Kidney epithelial cell (primary cell): ENCODE measurements at regions not wholly inside any gene's neighbourhood (a gene's known extent, or its start where the extent isn't known, plus 50 kb on each side); places are given as distances from the start of the nearest gene placed in this dataset.

Experiments used
- DNase-seq: peaks from one replicate; pipeline ENCODE4 v3.0.0-alpha.2; 2010; ENCODE audit warnings: low read depth
- H3K27me3 ChIP-seq: 2 replicates; pipeline ENCODE4 v1.6.0; 2011; ENCODE audit warnings: low read length; ENCODE audit not compliant: control insufficient read depth, insufficient read depth
- H3K36me3 ChIP-seq: 2 replicates; pipeline ENCODE4 v1.5.1; 2011; ENCODE audit warnings: low read length; ENCODE audit not compliant: control insufficient read depth, insufficient read depth
- H3K4me3 ChIP-seq: 2 replicates; pipeline ENCODE4 v1.5.1; 2011; ENCODE audit warnings: low read depth, mild to moderate bottlenecking, control low read depth, low read length
- TF ChIP-seq, protein P1 (sequence below): IDR thresholded peaks from 2 replicates; pipeline ENCODE4 v1.5.1; 2011; ENCODE audit warnings: mild to moderate bottlenecking, moderate library complexity, low read length, control low read depth, inconsistent platforms; ENCODE audit not compliant: insufficient read depth, poor library complexity, severe bottlenecking

DNA sequence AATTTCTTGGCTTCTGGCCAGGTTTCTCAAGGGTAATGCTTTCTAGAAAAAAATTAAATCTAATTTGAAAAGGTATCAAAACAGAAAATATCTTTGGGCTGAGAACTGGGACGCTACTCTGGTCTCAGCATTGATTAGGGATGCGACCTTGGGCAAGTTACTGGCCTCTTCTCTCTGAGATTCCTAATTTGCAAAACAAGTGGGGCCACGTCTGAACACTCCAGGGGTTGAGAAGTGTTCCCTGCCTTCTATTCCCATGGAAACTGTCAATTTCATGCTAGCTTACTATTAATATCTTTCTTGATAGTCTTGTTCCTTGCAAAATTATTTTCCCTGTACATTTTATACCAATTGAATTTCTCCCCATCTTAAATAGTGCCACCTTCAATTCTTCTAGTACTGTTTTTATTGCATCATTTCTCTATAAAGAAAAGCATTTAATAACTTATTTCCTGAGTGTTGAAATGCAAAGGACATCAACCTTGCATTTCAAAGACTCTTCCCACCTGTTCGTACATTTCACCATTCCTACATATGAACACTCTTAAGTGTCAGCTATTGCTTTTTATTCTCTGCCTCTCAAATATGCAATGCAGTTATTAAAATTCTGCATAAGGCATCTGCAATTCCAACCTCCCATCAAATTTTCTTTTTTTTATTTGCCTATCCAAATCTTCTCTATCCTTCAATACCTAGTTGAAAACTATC lies 118.3 kb upstream of the DSEL start:
- TF ChIP-seq, protein P1, sequence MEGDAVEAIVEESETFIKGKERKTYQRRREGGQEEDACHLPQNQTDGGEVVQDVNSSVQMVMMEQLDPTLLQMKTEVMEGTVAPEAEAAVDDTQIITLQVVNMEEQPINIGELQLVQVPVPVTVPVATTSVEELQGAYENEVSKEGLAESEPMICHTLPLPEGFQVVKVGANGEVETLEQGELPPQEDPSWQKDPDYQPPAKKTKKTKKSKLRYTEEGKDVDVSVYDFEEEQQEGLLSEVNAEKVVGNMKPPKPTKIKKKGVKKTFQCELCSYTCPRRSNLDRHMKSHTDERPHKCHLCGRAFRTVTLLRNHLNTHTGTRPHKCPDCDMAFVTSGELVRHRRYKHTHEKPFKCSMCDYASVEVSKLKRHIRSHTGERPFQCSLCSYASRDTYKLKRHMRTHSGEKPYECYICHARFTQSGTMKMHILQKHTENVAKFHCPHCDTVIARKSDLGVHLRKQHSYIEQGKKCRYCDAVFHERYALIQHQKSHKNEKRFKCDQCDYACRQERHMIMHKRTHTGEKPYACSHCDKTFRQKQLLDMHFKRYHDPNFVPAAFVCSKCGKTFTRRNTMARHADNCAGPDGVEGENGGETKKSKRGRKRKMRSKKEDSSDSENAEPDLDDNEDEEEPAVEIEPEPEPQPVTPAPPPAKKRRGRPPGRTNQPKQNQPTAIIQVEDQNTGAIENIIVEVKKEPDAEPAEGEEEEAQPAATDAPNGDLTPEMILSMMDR = no peak
- H3K27me3 ChIP-seq = no peaks in the 10 kb centered on the region
- DNase-seq = no peak

DNA sequence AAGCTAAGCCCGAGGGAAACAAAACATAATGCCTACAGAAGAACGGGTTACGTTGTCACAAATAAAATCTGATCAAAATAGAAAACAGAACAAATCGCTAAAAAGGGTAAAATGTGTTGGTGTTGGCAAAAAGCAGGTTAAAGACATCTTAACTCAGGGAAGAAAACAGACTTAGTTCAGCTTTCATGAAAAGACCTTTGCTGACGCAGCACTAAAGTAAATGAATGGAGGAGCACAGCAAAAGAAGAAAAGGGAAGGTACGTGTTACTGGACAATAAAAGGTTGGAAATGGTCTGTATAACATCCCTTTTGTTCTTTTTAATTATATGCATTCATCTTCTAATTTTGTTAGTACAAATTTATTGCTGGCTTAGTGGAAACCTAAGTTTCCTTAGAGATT lies 117.4 kb upstream of the DSEL start:
- TF ChIP-seq, protein P1 = no peak
- no peak for DNase-seq

More for the DNA sequence above, 118.3 kb upstream of the DSEL start:
- Histone ChIP-seq H3K4me3 (no peak overlapping the region), H3K36me3 (no peaks in the 10 kb centered on the region)

DNA sequence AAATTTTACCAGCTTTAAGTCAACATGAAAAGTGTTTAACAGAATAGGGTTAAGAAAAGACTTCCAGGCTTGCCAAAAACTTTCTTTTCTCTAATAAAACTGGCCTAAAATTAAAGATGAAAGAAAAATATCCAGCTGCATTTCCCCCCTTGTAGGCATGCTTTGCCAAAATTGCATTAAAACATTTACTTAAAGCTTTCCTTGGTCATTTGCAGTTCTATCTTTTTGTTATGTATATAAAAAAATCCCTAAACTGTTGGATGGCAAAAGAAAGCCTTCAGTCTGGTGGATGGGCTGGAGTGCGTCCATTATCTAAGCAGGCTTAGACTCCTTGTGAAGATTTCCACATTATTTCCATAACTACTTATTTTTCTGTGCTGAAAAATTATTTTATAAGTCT lies 105.4 kb upstream of the DSEL start:
- no peak for DNase-seq
- TF ChIP-seq, protein P1 = no peak
- Histone ChIP-seq H3K36me3 (no peaks in the 10 kb centered on the region), H3K27me3 (no peaks in the 10 kb centered on the region), H3K4me3 (no peak overlapping the region)

More for the DNA sequence above, 117.4 kb upstream of the DSEL start:
- H3K27me3 ChIP-seq = no peaks in the 10 kb centered on the region
- H3K36me3 ChIP-seq = no peaks in the 10 kb centered on the region
- H3K4me3 ChIP-seq = no peak overlapping the region

DNA sequence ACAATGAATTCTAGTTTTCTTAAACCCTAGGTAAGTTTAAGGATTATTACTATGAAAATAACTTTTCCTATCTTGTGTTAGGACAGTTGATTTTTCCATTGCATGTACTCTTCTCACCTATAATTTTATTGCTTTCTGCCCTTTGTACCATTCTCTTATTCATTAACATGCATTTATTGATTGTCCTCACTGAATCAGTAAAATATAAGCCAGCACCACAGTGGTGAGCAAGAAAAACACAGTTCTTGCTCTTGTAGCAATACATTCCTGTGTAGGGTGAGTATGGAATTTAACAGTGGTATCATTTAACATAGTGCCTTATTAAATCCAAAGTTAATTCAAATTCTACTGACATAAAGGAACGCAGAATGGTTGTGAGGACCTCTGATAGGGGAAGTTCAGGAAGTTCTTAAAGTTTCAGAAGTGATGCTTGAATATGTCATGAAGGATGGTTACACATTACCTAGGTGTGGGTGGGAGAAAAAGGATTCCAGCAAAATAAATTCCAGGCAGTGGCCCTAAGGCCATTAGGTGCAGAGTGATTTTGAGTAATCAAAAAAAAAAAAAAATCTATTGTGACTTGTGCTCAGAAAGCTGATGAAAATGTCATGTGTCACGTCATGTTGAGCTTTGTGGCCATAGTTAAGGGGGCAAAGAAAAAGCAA lies 104.7 kb upstream of the DSEL start:
- Histone ChIP-seq H3K4me3 (no peak overlapping the region), H3K36me3 (no peaks in the 10 kb centered on the region), H3K27me3 (no peaks in the 10 kb centered on the region)
- TF ChIP-seq, protein P1 = no peak
- no peak for DNase-seq

DNA sequence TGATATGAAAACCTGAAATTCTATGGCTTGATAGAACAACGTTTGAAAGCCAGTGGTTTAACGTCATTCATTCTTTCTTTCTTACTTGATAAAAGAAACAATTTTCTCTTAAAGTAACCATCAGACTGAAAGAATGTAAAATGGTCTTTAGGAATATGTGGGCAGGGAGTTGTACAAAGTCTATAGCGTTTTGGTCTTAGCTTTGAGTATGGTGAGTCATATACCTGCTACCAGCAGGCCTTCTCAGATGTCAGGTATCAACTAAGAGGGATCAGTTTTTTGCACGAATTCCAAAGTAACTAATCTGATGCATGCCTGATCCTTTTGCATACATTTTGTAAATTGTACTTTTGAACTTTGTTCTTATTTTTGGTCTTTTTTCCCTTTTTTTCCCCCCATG lies 101.5 kb upstream of the DSEL start:
- Histone ChIP-seq H3K36me3 (no peaks in the 10 kb centered on the region), H3K27me3 (no peaks in the 10 kb centered on the region), H3K4me3 (no peak overlapping the region)
- DNase-seq = no peak
- TF ChIP-seq, protein P1 = no peak

DNA sequence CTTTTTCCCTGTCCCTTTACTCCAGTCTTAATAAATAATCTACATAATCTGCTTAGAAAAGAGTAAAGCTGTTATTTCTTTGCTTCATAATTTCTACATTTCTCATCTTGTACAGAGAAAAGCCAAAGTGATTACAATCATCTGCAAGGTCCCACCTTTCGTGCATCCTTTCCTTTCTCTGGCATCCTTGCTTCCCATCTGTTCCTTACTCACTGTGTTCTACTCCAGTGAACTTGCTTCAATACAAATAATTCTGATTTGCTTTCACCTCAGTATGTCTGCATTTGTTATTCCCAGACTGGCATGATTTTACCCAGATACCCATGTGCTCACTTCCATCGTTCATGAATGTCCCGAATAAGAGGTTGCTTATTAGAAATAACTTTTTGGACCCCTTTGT lies 99.4 kb upstream of the DSEL start:
- DNase-seq = no peak
- TF ChIP-seq, protein P1 = no peak
- Histone ChIP-seq H3K4me3 (no peak overlapping the region), H3K36me3 (no peaks in the 10 kb centered on the region), H3K27me3 (no peaks in the 10 kb centered on the region)
